GM12891 (cell line): ENCODE measurements at regions not wholly inside any gene's neighbourhood (a gene's known extent, or its start where the extent isn't known, plus 50 kb on each side); places are given as distances from the start of the nearest gene placed in this dataset.

Experiments
- PAX5 ChIP-seq: IDR thresholded peaks from 2 replicates; pipeline ENCODE4 v1.6.1; 2011; ENCODE audit warnings: low read length, moderate library complexity, mild to moderate bottlenecking; ENCODE audit not compliant: insufficient read depth, severe bottlenecking
- POLR2A ChIP-seq: IDR thresholded peaks from 2 replicates; pipeline ENCODE4 v1.6.1; 2011; ENCODE audit warnings: low read depth, low read length, control low read depth
- POLR2AphosphoS5 ChIP-seq: IDR thresholded peaks from 2 replicates; pipeline ENCODE4 v1.6.1; 2011; ENCODE audit warnings: low read depth, low read length, control low read depth
- TAF1 ChIP-seq: IDR thresholded peaks from 2 replicates; pipeline ENCODE4 v1.6.1; 2011; ENCODE audit warnings: low read depth, low read length, control low read depth

- no peak for TF ChIP-seq POLR2A
- no peak for TF ChIP-seq PAX5
- TF ChIP-seq TAF1: no peak
- TF ChIP-seq POLR2AphosphoS5: no peak
Measured at GRCh38 chr6:135631821-135632220, 134.3 kb upstream of the AHI1 start.
